GM19351 (cell line): ENCODE measurements at regions not wholly inside any gene's neighbourhood (a gene's known extent, or its start where the extent isn't known, plus 50 kb on each side); places are given as distances from the start of the nearest gene placed in this dataset.
"Not testable (repeated sequence)": the region's sequence is repeated elsewhere in the genome, so short reads cannot be mapped to it uniquely, and the experiment has no call there.

ENCODE experiments used
- ATAC-seq: cut with Tn5 transposase; IDR thresholded peaks from one replicate; pipeline ENCODE4 v1.9.1; 2021; ENCODE audit warnings: mild to moderate bottlenecking, moderate library complexity; ENCODE audit not compliant: unreplicated experiment

DNA sequence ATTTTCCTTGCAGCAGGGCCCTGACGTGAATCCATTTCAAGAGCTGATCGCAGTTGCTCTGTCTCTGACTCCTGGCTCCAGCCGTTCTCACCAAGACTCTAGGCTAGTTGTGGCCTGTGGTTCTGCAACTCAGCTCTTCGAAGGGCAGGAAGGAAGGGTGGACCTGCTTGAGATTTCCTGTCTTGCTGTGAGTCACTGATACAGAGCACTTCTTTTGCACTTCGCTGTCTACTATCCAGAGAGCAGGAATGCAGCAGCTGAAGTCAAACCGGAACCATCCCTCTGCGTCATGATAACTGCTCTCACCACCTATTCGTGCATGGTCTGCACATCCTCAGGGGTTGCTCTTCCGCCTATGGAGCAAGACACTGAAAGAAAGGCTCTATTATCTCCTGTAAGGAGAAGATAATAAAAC, 59.7 kb downstream of the RAP2B start:
- peak; percentile 91 for ATAC-seq

DNA sequence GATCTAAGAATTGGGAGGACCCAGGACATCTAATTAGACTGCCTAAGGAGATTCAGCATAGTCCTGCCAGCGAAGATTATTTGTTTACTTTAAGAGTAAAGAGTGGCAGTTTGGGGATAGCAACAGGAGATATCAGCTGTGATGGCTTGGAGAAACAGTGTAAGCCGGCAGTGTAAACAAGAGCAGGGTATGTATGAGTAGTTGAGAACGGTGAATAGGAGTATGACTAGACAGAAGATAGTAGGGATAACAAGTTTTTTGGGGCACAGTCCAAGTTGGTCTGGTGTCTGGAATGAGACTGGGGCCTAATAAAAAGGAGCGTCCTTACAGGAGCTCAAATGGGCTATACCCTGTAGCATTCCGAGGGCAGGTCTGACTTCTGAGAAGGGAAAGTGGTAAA, 64.9 kb downstream of the RAP2B start:
- ATAC-seq, result not testable (repeated sequence)

- not testable (repeated sequence) for ATAC-seq
Measured at GRCh38 chr3:153230427-153230826, 68.4 kb downstream of the RAP2B start.

- ATAC-seq, result not testable (repeated sequence)
Measured at GRCh38 chr3:153231245-153231644, 69.2 kb downstream of the RAP2B start.

DNA sequence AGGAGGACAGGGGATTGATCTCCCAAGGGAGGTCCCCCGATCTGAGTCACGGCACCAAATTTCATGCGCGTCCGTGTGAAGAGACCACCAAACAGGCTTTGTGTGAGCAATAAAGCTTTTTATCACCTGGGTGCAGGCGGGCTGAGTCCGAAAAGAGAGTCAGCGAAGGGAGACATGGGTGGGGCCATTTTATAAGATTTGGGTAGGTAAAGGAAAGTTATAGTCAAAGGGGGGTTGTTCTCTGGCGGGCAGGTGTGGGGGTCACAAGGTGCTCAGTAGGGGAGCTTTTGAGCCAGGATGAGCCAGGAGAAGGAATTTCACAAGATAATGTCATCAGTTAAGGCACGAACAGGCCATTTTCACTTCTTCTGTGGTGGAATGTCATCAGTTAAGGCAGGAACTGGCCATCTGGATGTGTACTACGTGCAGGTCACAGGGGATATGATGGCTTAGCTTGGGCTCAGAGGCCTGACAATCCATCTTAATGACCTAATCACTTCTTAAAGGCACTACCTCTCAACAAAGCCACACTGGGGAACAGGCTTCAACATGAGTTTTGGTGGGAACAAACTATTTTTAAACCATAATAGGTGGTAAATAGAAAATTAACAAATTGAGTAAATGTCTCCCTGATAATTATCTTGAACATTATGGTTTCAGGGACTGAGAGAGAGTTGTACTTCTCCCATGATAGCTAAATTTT, 70.2 kb downstream of the RAP2B start:
- ATAC-seq, result not testable (repeated sequence)

GRCh38 chr3:153232851-153233271, 70.8 kb downstream of the RAP2B start:
- no peak for ATAC-seq

- ATAC-seq, result no peak
Measured at GRCh38 chr3:153233986-153234385, 72.0 kb downstream of the RAP2B start.

GRCh38 chr3:153242896-153243295, 80.9 kb downstream of the RAP2B start:
- no peak for ATAC-seq

- no peak for ATAC-seq
Measured at GRCh38 chr3:153244961-153245360, 82.9 kb downstream of the RAP2B start.

DNA sequence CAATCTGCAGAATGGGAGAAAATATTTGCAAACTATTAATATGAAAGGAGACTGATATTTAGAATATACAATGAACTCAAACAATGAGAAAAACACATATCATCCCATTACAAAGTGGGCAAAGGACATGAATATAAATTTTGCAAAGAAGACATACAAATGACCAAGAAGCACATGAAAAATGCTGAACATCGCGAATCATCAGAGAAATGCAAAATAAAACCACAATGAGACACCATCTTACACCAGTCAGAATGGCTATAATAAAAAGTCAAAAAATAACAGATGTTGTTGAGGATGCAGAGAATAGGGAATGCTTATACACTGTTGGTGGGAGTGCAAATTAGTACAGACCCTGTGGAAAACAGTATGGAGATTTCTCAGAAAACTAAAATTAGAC, 83.6 kb downstream of the RAP2B start:
- ATAC-seq, result no peak

GRCh38 chr3:153246331-153246730, 84.3 kb downstream of the RAP2B start:
- no peak for ATAC-seq

GRCh38 chr3:153246806-153247205, 84.8 kb downstream of the RAP2B start:
- no peak for ATAC-seq

DNA sequence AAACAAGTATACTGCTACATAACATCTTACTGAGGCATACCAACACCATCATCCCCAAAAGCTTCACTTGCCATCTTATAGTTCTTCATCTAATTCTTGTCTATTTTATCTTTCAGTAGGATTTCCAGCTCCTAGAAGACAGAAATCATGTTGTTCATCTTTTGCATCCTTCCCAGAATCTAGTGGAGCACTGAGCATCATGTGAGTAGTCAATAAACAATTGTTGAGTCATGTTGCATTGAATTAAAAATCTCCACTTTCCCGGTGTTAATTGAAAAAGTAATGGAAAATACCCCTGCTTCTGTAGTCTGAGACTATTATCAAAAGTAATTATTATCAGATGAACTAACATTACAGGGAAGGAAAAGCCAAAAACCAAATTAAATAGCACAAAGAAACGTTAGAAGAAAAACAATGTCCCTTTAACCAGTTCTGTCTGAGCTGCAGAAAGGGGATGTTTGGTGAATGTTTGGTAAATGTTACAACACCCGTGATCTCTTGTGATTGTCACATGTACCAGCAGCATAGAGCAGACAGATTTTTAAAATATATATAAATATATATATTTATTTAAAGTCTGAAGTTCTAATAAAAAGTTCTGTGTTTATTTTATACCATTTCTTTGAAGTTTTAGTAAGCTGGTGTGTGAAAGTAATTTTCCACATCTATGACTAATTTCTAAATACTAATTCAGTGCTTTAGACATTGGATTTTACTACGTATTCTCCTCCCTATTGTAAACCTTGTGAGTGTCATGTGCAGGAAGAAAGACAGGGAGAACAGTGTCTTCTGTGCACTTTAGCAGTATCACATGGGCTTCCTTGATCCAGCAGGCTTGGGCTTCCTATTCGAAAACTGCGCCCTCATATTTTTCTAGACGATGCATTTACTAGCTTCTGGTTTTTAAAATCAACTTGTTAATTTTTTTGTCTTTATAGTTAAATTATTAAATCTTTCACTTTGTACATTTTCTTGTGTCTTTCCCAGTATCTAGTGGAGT, 85.6 kb downstream of the RAP2B start:
- no peak for ATAC-seq

GRCh38 chr3:153248835-153249234, 86.8 kb downstream of the RAP2B start:
- ATAC-seq, result not testable (repeated sequence)

- no peak for ATAC-seq
Measured at GRCh38 chr3:153249906-153250305, 87.9 kb downstream of the RAP2B start.

DNA sequence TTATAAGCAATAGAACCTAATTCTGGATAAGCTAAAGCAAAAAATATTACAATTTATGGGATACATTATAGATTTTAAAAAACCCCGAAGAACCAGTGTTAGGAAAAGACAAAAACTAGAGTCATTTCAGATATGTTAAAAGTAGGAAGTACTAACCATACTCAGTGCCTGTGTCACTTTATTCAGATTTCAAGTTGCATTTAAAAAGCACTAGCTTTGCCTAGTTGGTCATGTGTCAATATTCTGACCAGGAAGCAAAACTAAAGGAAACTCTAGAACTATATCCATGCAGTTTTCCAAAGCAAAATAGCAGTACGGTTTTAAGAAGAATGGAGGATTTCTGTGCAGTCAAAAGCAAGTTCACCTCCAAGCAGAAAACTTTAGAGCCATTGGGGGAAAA, 88.4 kb downstream of the RAP2B start:
- no peak for ATAC-seq

DNA sequence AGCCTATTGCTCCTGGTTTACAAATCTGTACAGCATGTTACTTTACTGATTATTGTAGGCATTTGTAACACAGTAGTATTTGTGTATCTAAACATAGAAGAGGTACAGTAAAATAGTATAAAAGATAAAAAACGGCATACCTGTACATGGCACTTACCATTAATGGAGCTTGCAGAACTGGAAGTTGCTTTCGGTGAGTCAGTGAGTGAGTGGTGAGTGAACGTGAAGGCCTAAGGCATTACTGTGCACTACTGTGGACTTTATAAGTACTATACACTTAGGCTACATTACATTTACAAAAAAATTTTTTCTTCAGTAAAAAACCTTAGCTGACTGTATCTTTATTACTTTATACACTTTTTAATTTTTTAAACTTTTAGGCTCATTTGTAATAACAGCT, 90.9 kb downstream of the RAP2B start:
- ATAC-seq, result no peak

GRCh38 chr3:153254361-153254760, 92.3 kb downstream of the RAP2B start:
- ATAC-seq, result no peak

DNA sequence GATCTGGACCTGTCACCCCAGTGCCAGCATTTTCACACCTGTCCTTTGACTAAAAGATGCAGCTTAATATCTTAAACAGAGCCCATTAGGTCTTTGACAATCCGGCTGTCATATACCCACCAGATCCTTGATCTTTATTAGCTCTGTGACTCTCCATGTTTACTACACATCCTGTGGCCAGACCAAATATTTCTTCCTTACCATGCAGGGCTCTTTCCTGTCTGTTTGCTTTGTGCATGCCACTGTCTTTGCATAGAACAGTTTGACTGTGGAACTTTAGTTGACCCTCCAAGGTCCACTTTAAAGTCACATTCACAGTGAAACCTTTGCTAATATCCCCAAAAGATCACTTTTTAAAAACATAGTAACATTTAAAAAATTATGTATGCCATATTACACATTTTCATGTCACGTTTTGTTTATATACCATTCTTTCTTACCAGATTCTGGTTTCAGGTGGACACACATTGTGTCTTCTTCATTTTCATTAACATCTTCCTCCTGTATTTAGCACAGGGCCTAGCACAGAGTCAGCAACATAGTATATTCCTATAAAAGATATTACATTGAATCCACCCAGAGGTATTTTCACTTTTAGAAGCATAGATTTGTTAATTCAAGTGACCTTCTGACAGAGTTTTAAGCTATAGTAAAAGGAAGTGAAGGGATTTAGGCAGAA, 95.8 kb downstream of the RAP2B start:
- ATAC-seq, result no peak

GRCh38 chr3:153259956-153260355, 97.9 kb downstream of the RAP2B start:
- no peak for ATAC-seq

DNA sequence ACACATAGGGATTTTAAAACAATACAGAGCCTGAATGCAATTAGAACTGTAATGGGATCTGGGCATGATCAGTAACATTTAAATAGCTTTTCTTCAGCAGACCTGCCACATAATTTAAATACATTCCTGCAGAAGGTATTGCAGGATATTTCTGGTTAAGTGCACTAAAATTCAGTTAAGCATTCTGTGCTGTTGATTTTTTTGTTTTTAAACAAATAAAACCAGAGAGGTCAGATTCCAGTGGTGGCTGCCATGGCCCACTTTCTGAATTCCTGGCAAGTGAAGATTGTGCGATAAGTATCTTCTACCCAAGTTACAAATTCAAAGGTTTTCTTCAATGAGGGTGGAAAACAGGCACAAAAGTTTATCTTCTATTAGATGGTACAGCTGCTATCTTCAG, 98.7 kb downstream of the RAP2B start:
- ATAC-seq, result no peak
